KBM-7 (cell line): ENCODE measurements at regions not wholly inside any gene's neighbourhood (a gene's known extent, or its start where the extent isn't known, plus 50 kb on each side); places are given as distances from the start of the nearest gene placed in this dataset.

Experiments used
- DNase-seq: peaks from one replicate; pipeline ENCODE4 v3.0.0-alpha.2; 2015
- in situ Hi-C: fragments of 300-500 bp; cut with MboI; formaldehyde crosslinking; loops from 2 replicates; pipeline ENCODE4 v1.14.3; 2020; ENCODE audit warnings: low sequenced_read_pairs, low pct_unique_long_range_greater_than_20kb, mixed read lengths

DNA sequence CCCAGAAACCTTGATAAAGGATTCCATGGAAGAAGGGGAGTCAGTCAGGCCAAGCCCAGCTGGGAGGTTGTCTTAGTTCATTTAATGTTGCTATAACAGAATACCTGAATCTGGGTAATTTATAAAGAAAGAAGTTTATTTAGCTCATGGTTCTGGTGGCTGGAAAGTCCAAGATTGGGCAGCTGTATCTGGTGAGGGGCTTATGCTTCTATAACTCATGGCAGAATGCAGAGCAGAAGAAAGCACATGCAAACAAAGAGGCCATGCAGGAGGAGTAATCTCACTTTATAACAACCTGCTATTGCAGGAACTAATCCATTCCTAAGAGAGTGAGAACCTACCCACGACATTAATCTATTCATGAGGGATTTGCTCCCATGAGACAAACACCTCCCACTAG is 54.2 kb upstream of the ANKRD1 start:
- in situ Hi-C loops: no loop called here
- DNase-seq: no peak

DNA sequence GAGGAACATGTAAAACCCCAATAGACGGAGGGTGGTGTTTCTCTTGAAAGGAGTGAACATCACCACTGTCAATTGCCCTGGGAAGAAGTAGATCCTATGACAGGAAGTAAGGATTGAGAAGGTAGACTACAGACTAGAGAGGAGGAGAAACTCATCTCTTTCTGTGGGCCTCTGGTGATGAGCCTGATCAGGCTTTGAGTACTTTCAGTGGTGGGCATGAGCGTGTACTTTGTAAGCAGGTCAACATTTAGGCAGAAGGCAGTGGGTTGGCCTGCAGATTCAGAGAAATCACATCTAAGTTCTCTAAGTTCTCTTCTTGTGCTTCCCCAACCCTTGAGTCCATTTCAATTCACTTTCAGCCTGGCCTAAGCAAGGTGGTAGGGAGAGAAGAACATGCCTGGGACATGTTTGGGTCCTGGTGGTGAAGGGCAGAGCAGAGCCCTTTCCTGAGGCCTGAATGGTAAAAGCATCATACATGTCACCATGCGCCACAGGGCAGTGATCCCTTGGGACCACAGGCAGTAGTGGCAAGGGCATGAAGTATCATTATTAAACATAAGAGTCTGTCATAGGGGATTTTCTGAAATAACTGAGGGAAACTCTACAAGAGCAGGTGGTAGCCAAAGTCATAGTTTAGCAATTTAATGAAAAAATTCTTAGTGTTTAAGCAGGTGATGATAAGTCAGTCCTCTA is 56.4 kb upstream of the ANKRD1 start:
- DNase-seq: no peak

DNA sequence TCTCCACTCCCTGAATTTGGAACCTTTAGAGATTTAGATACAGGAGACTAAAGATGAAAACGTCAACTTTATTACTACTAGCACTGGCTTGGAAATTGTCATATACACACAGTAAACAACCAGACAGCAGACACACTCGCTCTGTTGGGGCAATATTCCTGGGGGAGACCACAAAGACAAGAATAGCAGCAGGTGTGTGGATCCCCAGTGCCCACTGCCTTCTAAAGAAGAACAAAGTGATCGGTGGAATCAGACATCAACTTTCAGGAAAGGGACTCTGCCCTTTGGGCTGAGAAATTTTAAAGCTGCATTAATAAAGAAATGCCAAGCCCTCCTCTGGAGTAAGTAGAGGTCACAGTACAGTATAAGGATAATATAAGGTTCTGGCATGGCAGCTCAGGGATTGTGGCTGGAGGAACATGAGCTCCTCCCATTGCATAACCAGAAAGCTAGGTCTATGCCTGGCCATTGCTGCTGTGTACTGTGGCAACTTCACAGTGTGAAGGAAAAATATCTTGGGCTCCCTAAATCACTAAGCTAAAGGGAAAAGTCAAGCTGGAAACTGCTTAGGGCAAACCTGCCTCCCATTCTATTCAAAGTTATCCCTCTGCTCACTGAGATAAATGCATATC is 57.1 kb upstream of the ANKRD1 start:
- in situ Hi-C loops: no loop called here

More for the DNA sequence above, 56.4 kb upstream of the ANKRD1 start:
- in situ Hi-C loops: no loop called here

DNA sequence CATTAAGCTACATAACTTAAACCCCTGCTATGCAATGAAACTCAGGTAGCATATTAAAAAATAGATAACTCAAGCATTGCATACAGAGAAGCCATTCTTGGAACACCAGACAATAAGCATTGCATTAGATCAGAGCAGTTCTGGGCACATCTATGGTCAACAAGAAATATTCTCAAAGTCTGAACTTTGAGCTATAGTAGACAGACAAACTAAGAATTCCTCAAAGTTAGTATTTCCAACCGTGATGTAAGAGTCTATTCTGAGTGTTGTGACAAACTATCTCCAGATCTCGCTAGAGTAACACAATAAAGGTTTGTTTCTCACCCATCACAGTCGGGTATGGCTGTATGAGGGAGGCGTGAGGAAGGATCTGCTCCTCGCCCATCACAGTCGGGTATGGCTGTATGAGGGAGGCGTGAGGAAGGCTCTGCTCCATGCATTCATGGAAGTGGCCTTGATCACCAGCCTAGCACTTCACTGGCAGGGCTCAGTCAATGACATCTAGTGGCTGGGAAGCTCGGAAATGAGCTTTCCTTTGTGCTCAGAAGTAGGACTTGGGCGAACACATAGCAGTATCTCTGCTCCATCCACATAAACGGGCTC is 61.6 kb upstream of the ANKRD1 start:
- in situ Hi-C loops: no loop called here
- DNase-seq: no peak

More for the DNA sequence above, 57.1 kb upstream of the ANKRD1 start:
- DNase-seq: no peak

DNA sequence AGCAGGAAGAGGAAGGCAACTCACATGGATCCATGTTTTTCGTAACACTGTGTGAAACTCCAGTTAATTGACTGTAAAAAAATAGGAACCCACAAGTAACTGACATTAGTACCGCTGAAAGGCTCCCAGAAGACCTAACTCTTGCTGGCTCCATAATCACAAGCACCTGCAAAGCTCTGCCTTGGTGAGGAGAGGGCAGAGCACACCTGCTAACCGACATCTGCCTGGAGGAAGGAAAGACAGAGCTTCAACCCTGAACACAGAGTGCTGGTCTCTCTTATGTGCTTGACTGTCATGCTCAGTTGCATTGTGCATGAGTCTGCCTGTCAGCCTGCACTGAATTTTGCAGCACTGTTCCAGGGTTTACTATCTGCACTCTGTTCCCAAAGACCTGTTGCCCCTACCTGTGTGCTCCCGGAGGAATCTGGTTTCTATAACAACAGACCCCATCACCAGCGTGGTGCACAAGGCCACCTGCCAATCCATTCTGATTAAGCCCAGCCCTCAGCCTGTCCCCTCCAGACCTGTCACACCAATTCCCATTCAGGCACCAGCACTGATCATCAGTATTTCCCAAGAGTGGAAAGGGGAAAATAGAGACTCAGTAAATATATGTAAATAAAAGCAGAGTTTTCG is 63.1 kb upstream of the ANKRD1 start:
- DNase-seq: no peak
- in situ Hi-C loops: no loop called here

DNA sequence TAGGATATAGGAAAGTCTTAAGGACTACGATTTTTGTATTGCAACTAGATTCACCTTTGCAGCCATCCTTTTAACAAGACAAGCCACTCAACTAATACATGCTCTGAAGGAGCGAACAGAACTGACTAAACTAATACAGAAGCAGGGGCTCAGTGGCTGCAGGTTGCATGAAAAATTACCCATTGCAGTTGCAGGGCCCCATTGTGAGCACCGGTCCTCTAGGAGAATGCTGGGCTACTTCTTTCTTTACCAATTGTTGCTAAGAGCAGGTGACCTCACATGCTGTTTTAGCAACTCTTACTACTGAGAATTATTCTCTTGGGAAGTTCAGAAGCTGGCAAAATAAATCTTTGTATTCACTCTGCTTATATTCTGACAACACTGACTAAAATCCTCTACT is 64.0 kb upstream of the ANKRD1 start:
- in situ Hi-C loops: no loop called here

DNA sequence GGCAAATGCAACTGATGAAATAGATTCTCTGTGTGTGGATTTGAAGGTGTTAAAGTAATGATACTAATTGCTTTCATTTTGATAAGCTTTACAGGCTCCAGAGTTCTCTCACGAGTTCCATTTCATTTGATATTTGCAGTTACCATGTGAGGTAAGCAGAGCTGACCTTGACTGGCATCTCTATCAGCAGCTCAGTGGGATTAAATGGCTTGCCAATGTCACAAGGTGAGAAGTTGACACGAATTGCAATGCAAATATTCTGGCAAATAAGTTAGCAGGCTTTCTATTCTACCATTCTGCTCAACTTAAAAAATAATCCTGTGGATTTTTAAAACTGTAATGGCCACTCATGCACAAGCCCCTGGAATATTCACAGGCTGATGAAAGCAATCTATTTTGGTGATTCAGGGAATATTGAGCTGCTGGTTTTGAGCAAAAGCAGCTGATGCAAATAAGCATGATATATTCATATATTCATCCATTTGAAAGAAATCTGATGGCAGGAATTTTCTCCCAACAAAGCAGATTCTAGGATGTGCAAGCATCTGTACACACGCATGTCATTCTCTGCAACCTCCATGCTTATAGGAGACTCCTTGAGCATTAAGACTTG is 64.5 kb upstream of the ANKRD1 start:
- no peak for DNase-seq
- in situ Hi-C loops: no loop called here

More for the DNA sequence above, 64.0 kb upstream of the ANKRD1 start:
- no peak for DNase-seq

DNA sequence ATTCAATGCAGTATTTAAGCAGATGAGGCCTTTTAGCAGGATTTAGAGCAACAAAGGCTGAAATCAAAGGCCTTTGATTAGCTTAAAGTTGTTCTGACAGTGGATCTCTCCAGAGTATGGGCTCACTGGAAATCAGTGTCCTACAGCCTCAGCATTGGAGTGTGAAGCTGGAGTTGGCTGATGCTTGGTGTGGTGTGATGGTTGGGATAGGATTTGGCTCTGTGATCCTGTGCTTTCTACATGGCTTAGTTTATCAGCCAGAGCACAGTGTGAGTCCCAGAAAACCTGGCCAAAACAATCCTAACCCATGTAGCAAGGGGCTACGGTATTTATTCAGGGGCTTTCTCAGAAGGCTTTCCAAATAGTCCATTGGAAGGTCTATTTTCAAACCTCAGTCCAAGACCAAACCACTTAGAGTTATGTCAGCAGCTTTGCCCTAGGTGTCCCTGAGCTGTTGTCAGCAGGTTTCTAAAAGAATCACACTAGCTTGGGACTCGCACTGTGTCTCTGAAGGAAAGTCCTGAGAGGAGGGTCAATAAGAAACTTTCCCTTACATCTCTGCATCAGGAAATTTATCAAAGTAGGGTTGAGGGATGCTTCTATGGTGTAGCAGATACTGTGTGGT is 65.4 kb upstream of the ANKRD1 start:
- no peak for DNase-seq
- in situ Hi-C loops: no loop called here

DNA sequence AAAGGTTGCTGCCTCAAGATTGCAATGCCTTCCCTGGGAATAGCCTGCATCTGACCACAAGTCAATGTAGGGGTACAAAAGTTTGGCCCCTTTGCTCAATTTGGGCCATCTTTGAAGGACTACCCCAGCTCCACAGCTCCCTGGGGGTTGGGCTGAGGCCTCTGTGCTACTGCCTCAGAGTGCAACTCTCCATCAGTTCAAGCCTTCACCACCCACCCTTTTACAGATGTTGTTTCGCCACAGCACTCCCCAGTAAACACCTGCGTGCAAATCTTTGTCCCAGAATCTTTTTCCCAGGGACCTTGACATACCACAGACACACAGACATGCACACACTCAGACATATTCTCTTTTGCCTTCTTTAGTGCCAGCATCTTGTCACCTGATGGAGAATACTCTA is 66.0 kb upstream of the ANKRD1 start:
- in situ Hi-C loops: no loop called here
- DNase-seq: no peak

DNA sequence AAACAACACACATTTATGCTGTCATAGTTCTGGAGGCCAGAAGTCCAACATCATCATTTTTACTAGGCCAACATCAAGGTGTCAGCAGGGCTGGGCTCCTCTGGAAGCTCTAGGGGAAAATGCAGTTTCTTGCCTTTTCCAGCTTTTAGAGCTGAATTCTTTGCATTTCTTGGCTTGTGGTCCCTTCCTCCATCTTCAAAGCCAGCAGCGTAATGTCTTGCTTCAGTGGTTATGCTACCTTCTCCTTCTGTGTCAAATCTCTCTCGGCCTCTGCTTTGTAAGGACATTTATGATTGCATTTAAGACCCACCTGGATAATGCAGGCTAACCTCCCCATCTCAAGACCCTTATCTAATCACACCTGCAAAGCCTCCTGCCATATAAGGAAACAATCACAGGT is 66.5 kb upstream of the ANKRD1 start:
- DNase-seq: no peak
- in situ Hi-C loops: no loop called here

DNA sequence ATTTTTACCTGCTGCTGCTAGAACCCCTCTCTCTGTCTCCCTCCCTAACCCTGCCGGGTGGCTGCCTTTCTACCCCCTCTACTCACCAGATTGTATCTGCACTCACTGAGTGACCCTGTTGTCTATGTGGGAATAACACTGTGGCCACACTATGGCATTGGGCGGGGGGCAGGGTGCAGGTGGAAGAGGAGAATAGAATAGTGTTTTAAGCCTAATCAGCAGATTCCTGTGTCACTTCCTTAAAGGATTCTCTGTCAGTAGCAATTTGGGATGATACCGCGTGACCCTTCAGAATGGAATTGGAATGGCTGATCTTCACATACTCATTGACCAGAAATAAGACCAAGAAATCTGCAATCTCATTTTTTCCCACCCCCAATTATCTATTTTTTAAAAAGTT is 67.1 kb upstream of the ANKRD1 start:
- no peak for DNase-seq
- in situ Hi-C loops: no loop called here

DNA sequence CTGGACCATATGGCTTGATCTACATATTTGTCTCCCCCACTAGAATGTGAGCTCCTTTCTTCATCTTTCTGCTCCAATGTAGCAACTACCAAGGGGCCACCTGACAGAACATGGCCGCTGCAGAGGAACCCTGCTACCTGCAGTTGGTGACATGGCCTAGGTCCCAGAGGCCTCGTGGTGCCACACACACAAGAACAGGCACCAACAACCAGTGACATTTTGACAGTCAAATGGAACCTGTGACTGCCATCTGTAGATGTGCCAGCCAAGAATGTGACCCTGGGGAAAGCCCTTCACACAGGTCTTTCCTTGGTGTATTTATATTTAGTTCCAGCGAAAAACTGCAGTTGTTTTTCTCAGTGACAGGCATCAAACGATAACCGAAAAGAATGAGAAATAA is 67.9 kb upstream of the ANKRD1 start:
- in situ Hi-C loops: no loop called here

DNA sequence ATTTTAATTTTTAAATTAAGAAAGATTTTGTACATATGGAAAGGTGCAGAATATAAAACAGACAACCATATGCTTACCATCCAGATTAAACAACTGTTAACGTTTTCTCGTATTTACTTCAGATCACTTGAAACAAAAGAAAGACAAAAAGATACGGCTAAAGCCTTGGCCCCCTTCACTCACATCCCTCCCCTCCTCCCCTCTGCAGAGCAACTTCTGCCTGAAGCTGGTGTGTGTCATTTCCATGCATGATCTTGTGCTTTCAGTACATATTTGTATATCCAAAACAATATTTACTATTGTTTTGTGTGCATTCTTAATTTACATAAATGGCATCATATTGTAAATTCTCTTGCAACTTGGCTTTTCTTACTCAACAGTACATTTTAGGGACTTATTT is 68.5 kb upstream of the ANKRD1 start:
- in situ Hi-C loops: no loop called here
- DNase-seq: no peak

More for the DNA sequence above, 67.9 kb upstream of the ANKRD1 start:
- DNase-seq: no peak

DNA sequence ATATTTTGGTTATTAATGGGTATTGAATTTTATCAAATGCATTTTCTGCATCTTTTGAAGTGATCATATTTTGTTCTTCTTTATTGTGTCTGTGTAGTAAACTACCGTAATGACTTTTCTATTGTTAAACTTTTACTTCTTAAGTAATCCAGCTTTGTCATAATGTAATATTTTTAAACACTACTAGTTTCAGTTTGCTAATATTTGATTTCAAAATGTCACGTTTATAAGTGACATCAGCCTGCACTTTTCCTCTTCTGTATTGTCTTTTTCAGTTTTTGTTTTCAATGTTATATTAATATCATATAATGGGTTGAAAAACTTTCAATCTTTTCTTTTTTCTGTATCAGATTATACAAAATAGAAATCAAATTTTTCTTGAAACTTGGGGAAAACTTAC is 71.6 kb upstream of the ANKRD1 start:
- no peak for DNase-seq
- in situ Hi-C loops: no loop called here

DNA sequence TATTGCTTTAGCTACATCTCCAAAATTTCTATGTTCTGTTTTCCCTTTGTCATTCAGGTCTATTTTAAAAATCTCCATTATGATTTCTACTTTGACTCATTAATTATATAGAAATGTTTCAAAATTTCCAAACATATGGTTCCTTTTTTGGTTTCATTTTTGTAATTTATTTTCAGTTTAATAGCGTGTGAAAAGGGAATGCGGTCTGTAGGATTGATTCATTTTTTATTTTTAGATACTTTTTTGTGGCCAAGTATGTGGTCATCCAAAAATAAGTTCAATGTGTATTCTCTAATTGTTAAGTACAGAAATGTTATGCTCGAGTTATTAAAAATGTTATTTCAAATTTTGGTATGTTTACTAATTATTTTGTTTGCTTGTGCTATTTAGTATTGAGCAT is 72.5 kb upstream of the ANKRD1 start:
- in situ Hi-C loops: no loop called here
- DNase-seq: no peak

DNA sequence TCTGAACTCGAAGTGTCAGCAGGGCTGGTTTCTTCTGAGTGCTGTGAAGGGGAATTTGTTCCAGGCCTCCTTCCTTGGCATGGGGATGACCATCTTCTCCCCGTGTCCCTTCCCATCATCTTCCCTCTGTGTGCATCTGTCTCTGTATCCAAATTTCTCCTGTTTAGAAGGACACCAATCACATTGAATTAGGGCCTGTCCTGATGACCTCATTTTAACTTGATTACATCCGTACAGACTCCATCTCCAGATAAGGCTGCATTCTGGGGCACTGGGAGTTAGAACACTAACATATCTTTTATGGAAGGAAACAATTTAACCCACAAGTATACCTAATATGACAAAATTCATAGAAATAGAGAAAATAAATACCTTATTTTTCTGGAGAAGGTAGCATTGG is 76.8 kb upstream of the ANKRD1 start:
- in situ Hi-C loops: no loop called here

DNA sequence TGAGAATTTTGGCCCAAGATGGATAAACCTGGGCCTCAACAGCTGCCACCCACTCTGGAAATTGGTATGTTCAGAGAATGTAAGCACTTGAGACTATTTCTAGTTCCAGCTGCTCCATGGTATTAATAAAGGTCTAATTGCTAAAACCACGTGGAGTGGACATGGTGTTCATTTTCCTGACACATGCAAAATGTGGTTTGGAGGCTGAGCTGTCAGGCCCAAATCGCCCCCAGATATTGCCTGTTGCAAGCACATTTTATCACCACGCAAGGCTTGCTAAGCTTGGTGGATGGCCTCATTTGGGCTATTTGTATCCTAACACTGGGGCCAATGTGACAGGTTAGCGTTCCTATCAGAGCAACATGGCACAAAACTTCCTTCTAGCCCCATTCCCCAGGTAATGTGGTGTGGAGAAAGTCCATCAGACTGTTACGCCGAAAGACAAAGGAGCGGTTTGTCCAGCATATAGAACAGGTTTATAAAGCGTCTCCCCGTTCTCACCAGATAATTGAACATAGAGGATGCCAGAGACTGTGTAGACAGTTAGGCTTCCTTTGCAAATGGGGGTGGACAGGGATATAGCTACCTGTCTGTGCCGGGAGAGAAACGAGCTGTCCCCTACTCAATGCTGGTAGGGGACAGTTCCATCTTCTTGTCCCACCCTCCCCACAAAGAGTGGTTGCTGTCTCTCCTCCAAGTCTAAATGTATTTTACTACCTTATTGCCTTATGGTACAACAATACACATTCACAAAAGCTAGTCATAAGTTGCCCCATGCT is 78.0 kb upstream of the ANKRD1 start:
- in situ Hi-C loops: no loop called here
- DNase-seq: no peak

More for the DNA sequence above, 76.8 kb upstream of the ANKRD1 start:
- DNase-seq: no peak

DNA sequence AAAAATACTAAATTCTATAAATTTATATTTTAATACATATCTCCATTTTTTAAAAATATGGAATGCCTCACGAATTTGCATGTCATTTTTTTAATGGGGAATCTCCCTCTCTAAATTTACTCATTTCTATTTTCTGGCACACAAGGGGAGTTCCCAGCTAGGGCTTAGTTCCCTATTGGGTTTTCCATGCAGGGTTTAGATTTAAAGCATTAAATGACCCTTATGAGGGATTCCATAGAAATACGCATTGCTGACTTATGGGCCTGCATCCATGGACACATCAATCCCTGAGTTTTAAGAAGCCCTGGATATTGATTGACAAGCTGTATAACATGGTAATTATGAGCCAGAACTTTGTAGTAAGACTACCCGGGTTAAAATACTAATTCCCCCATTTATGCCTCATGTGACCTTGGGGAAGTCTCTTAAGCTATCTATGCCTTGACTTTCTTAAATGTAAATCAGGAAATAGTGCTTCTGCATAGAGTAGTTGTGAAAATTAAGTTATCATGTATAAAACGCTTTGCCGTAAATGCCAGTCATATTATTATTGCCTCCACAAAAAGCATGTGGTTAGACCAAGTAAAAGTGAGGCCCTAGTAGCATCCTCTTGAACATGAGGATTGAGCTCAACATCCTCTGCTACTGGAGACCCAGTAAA is 78.8 kb upstream of the ANKRD1 start:
- in situ Hi-C loops: no loop called here
- DNase-seq: no peak
